CD4-positive, alpha-beta T cell treated with Interleukin-12 subunit alpha and Interleukin-12 subunit beta, for 1 hour (primary cell): ENCODE measurements at regions not wholly inside any gene's neighbourhood (a gene's known extent, or its start where the extent isn't known, plus 50 kb on each side); places are given as distances from the start of the nearest gene placed in this dataset.
"Not testable (repeated sequence)": the region's sequence is repeated elsewhere in the genome, so short reads cannot be mapped to it uniquely, and the experiment has no call there.

Experiments
- DNase-seq: peaks from one replicate; pipeline ENCODE4 v3.0.0-alpha.2; 2020

DNA sequence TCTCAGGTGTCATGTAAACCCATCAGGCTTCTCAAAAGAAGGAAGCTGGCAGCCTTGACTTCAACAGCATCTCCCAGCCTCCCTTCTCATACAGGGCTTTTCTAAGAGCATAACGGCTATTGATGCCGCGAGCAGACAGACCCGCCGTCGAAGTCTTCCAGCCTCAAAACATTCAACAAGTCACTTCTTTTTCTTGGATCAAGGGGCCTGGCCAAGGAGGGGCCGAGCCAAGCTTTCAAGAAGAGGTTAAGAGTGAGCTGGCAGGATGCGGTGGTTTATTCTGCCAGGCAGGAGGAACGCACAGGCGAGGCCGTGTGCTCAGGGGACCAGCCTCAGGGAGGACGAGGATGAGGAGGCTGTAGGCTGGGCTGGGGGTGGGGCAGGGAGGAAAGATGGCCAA, 102.9 kb upstream of the RFLNA start:
- no peak for DNase-seq

DNA sequence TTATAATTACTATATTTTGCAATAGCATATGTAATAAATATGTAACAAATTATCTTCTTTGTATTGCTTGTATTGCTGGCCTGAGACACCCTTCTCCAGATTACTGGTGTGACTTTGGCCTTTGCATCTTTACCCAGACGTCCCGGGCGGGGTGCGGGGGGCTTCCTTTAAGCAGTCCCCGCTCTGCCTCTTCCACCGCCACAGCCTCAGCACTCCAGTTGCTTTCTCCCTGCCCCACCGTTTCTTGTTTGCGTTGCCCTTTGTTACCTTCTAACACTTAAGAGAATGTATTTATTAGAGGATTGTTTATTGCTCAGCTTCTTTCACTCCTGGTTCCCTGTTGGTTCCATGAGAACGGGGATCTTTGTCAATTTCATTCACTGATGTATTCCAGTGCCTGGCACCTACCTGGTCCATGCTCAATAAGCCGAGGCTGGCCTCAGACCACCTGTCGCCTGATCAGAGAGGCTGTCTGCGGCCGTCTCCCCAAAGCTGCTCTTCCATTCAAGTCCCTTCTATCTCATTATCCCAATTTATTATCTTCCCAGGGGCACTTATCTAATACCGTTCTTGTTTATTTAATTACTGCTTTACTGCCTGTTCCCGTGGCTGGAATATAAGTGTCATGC, 100.5 kb upstream of the RFLNA start:
- no peak for DNase-seq

DNA sequence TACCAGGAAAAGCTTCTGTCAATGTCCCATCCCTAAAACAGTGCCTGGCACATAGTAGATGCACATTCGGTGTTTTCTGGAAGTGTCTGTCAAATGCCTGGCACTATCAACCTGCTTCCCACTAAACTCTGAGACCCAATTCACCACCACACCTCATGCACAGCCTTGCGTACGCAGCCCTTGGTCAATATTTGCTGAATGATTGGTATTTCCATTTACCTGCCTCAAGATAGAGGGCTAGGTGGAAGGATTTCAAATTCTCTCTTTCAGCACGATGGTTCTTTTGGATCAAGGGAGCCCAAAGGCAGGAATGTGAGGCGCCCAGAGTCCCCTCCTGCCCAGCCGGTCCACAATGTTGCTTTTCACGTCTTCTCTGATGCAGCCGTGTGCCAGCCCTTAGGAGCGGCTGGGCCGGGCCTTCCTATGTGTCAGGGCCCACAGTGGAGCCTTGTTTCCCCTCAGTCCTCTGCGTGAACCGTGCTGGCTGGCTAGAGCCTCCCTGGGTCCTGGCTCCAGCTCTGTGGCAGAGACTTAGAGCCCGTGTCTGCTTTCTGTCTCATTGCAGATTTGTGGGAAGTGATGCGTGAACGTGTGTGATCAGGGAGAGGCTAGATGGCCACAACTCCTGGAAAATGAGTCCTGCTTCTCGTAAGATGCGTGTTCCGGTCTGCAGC, 99.9 kb upstream of the RFLNA start:
- no peak for DNase-seq

DNA sequence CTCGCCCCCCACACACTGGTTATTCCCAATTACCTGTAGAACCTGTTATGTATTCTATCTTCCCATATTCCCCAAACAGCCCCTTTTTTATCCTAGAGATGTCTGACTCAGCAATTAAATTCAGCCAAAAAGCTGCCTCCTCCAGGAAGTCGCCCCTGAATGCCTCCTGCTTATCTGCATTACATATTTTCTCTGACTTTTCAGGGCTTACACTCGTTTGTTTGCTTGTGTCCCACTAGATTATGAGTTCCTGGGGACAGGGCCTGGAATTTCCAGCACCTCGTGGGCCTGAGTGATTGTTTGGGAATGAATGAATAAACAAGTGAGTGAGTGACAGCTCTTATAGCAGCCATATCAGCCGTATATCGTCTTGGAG, 99.3 kb upstream of the RFLNA start:
- no peak for DNase-seq

DNA sequence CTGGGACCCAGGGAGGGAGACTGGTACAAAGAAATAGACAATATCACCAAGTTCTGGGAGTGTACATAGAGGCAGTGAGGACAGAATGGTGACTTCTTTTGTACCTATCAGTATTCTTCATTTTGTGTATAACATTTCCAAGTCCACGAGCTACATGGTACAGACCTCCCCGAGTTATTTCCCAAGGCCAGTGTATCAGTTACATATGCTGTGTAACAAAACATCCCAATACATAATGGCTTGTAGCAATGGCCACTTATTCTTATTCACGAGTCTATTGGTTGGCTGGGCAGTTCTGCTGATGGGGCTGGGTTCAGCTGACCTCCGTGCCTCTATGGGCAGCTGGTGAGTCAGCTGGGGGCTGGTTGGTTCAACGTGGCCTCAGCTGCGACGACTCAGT, 98.7 kb upstream of the RFLNA start:
- no peak for DNase-seq

DNA sequence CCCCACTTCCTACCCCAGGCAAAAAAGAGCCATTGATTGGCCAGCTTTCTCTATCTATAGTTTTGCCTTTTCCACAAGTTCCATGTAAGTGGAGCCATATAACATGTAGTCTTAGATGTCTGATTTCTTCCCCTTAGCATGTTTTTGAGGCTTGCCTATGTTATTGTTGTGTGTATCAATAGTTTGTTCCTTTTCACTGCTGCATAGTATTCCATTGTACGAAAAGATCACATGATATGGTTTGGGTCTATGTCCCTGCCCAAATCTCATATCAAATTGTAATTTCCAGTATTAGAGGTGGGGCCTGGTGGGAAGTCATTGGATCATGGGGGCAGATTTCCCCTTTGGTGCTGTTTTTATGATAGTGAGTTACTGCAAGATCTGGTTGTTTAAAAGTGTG, 93.6 kb upstream of the RFLNA start:
- no peak for DNase-seq

DNA sequence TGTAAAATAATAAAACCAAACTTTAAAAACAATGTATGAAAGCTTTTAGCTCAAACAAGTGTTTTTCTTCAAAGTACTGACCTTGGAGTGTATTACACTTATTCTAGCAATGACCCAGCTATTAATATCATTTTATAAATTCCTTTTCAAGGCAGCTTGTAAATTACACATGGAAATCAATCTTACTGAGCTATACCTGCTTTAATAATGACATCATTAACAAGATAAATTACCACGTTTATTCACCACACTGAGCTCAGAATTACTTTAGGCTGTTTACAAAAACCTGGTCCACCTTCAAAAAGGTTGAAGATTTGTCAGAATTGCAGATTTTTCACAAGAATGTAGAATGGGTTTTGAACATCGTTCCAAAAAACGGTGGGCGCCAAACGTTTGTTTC, 91.7 kb upstream of the RFLNA start:
- DNase-seq = no peak

DNA sequence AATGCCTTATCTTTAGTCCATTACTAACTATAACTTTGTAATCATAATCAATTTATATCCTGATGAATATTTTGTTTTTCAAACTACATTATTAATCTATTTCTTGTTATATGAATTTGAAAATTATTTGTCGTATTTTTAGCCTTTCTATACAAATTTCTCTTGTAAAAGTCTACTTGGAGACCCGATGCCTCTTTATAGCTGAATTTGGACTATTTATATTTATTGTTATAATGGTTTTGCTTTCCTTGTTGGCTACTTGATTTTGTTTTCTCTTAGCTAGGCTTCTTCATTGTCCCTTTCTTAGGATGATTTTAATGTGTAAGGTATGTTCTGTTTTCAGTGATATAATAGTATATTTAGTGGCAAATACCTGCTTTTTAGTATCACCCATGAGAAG, 89.5 kb upstream of the RFLNA start:
- DNase-seq = no peak

DNA sequence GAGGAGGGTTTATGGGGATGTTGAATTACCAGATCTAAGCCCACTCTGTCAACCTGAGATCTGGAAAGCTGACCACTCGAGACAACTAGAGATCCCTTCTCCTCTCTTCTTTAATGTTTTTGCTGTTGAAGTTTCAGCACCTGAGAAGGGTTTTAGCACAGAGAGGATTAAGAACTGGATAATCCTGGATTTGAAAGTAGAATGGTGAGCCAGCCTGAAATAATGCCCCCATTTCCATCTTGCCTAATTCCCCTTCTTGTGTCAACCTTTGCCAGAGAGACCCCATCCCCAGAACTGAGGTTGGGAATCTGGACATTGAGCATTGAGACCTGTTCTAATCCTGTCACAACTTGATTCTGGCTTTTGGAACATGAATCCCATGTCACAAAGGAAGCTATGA, 87.8 kb upstream of the RFLNA start:
- DNase-seq = no peak

DNA sequence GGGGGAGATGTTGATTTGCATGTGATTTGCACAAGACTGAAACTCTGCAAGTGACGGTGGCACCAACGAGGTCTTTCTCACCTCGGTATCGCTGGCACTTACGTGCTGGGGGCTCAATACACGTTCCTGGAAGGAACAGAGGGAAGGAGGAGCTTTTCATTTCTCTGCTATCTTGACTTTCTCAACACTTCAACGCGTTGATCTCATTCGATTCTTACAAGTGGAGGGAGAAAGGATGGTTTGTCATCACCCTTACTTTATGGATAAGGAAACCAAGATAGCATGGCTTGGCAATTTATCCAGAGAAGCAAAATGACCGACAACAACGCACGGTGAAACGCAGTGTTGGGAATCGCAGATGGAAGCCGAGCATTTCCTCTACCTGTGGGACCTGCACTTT, 87.3 kb upstream of the RFLNA start:
- DNase-seq = no peak

DNA sequence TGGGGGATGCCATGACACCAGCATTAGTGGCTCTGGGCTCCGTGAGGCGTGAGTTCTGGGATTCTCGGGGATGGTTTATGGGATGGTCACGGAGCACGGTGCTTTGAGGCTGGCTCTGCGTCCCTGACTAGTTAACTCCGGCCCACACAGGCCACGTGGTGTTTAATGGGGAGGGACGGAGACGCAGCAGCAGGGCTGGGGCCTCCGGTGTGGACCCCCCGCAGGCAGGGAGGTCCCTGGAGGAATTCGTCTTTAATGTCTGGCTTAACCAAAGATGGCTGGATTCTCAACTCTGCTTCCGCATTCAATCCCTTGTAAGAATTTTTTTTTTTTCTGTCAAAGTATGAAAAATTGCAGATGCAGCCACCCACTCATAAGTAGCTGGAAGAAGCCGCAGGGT, 86.4 kb upstream of the RFLNA start:
- DNase-seq = no peak

DNA sequence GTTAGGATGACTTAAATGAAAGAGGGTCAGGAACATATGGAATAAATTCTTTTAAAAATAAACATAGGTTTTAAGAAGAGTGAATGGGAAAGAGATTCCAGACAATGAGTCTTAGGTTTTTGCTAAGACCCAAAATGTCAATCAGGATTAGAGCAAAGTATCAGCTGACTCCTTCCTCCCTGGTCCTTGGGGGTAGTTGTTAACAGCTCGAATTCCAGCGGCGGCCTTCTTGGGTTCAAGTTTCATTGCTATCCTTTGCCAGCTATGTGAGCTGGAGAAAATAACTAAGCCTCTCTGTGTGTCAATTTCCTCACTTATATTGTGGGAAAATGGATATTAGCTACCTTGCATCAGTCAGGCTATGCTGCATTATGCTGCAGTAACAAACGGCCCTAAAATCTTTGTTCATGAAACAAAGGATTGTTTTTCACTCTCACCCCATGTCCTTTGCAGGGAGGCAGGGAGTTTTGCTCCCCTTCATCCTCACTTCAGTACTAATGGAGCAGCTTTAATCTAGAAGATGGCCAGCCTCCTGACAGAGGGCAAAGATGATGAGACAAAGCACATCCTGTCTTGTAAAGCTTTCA, 83.8 kb upstream of the RFLNA start:
- DNase-seq = no peak

DNA sequence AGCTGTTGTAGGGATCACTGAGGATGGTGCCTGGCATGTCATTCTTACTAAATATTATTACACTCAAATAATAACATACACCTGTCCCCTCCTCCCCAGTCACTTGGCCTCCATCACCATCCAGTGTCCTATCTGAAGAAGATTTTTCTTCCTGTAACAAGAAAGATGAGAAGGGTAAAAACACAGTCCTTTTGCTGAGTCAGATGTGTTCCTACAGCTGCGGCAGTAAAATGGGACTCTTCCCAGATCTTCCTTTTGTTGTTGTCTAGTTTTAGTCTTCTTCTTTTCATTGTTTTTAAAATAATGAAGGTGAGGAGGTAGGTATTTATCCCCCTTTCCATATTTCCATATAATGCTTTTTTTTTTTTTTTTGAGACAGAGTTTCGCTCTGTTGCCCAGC, 83.1 kb upstream of the RFLNA start:
- no peak for DNase-seq

DNA sequence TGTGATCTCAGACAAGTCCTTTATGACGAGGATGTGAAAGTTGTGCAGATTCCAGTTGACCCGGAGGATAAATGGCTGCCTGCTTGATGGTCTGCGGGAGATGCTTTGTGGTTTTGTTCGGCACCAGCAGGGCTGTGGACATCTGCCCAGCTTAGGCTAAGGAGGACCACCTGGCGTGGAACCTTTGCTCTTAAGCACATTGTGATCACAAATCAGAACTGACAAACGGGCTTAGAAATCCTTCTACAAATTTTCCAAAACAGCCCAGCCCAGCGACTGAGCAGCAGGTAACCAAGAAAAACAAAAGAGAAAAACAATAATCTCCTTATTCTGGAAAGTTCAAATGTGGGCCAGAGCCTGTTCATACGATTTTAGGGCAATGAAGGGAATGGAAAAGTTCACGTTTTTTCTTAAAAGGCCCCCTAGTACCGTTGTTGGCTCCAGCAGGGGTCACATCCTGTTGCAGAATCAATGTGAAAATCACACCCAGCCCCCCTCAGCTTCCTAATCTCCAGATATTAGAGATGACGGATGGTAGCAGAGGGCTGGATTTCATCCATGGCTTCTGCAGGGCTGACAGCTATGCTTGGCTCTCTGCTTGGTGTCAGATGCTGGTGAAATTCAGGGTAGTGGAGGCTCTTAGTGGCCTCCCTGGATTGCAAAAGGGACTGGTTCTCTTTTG, 81.1 kb upstream of the RFLNA start:
- DNase-seq = no peak

DNA sequence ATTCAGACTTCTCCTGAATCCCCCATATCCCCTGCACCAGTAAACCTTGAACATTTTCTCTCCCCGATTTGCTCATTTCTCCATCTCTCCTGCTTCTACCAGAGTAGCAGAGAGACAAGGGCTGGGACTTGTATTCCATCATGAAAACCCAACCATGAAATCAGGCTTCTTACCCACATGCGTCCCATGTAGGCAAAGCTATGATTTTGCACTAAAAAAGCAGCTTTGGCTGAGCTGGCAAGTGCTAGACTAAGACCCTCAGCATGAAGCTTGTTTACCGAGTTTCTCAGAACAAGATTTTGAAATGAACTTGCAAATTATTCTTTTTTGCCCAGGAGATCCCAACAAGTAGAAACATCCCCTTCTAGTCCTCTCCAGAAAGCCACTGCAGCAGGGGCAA, 80.3 kb upstream of the RFLNA start:
- no peak for DNase-seq

DNA sequence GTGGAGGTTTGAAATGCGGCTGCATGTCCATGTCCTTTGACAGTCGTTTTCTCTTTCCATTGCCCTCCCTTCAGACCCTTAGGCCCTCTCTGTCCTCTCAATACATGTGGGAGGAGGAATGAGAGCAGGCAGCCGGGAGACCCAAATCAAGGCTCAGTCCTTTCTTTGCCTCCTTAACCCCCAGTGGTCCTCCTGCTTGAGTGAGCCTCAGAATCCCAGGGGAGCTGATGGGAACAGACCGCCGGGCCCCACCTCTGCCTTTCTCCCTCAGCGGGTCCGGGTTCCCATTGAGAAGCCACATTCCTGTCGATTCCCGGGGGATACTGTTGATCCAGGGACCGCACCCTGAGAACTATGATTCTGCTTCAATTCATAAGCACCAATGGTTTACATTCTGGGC, 77.9 kb upstream of the RFLNA start:
- no peak for DNase-seq

DNA sequence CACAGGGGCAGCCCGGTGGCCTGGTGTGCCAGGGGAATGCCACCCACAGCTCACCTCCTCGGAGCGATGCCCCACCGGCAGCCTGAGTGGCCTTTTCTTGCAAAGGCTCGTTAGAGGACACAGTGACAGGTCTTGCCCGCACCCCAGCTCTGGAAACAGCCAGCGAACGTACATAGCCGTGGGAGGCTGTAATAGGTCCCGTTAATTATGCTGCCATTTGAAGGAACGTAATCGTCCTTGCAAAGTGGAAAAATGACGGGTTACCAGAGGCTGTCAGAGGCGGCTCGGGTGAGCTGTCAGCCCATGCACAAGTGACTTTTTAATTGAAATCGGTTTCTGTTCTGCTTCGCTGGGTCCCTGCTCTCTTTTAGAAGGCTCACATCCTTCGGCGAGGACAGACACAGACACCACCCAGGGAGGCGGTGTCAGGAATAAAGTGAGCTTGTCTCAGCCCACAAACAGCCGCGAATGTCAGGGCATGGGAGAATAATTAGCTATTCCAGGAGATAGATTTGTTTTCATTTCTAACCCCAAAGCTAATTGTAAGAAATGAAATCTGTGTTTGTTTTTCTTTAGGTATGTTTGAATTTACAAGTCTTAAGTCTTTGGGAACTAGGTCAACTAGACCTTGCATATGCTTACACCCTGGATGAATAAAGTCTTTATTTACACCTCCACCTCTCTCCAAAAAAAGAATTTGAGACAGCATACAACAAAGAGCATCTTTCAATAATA, 77.2 kb upstream of the RFLNA start:
- no peak for DNase-seq

DNA sequence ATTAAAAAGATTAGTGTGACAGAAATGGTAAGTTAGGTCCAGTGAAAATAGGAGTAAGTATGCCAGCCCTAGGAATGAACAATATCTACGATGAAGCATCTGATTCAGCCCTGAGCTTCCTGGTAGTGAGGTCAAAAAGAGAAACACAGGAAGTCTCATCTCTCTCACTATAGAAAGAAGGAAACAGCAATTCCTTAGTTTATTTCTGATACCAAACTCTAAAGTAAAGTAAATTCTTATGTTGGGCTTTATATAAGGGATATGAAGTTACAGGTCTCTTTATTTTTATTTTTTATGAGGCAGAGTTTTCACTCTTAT, 76.7 kb upstream of the RFLNA start:
- no peak for DNase-seq

DNA sequence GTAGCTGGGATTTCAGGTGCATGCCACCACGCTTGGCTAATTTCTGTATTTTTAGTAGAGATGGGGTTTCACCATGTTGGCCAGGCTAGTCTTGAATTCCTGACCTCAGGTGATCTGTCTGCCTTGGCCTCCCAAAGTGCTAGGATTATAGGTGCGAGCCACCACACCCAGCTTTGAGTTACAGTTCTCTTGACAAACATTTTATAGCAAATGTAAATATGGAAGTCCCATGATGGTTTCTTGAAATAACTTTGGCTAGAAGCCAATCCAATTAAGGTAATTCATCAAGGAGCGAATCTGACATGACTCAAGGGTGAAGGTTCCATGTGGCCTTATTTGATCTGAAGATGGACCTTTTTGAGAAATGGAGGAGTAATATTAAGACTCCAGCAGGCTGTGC, 76.2 kb upstream of the RFLNA start:
- DNase-seq = not testable (repeated sequence)

DNA sequence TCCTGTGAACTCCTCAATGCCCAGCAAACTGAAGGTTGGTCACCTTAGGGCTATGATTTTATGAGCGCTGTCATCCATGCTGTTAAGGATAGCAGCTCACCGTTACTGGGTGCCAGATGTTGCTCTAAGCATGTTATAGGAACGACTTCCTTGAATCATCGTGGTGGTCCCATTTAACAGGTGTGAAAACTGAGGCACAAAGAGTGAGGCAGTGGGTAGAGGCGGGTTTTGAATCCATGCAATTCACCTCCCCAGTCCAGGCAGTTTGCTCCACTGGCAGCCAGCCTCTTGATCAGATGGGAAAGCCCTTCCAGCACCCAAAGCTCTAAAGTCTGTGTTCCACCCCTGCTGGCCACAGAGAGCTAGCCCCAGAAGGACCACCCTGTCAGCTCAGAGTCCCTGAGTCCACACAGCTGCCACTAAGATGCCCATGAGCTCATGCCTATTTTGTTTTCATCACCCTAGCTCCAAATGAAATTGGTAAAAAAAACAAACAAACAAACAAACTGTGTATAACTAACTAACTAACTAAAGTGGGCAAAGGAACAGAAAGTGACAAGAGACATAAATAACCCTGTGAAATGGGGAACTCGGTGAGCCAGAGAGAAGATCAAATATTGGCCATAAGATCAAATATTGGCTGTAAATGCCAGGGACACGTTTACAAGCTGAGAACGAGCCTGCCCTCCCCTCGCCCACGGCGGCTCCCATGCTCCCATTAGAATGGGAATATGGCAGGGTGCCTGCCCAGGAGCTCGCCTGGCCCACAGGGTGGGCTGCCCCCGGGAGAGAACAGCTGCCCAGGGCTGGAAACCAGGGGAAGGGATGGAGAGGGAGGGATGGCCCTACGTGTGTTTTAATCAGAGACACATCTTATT, 72.3 kb upstream of the RFLNA start:
- no peak for DNase-seq

DNA sequence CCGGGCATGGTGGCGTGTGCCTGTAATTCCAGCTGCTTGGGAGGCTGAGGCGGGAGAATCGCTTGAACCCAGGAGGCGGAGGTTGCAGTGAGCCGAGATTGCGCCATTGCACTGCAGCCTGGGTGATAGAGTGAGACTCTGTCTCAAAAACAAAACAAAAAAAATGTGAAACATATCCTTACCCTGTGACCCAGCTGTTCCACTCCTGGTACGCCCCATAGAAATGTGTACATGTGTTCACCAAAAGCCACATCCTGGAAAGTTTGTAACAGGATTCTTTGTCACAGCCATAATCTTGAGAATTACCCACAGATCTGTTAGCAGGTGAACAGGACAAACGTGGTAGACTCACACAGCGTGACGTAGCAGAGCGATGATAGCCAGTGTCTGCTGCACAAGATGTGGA, 71.2 kb upstream of the RFLNA start:
- not testable (repeated sequence) for DNase-seq

DNA sequence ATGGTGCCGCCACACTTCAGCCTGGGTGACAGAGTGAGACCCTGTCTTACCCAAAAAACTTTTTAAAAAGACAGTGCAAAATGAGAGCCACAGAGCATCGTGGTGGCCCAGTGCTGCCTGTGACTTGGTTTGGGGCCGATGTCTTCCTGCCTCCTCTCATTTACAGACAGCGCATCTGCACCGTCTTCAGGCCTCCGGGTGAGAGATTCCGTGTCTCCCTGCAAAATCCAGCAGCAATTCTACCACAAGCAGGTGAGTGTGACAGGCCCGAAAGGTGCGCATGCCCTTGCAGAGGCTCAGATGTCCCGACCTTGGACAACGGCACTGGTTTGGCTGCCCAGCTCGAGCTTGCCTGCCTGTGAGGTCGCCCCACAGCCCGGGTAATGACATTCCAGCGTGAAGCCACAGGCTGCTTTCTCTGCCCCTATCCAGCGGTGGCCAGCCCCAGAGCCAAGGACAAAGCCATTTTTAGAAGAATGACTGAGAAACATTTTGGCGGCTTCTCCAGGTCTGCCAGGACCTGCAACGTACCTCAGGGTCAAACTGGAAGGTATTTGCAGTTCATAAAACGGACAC, 70.3 kb upstream of the RFLNA start:
- DNase-seq = no peak
